ENCODE measurements at regions not wholly inside any gene's neighbourhood (a gene's known extent, or its start where the extent isn't known, plus 50 kb on each side); places are given as distances from the start of the nearest gene placed in this dataset.
"Not testable (repeated sequence)": the region's sequence is repeated elsewhere in the genome, so short reads cannot be mapped to it uniquely, and the experiment has no call there.

DNA sequence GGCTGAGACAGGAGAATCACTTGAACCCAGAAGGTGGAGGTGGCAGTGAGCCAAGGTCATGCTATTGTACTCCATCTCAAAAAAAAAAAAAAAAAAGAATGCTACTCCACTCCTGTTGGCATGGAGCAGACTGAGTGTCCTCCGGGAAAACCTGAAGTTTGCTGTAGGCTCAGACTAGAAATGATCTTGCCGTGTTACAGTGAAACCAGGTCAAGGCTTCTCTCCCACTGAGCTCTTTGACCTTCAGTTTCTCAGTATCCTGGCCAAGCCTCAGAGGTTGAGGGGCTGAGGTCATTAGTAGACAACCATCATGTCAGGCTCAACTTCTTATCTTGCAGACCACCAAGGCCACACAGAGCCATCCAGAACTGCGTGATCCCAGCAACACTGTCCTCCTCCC lies 348.6 kb upstream of the ZNF32 start:
- POLR2A ChIA-PET = no interaction called here
- Mint-ChIP-seq H3K36me3 (ENCODE audit: low read depth) (no peaks in the 10 kb centered on the region), H3K4me1 (ENCODE audit: low read depth) (peaks cover 2% of the 10 kb centered on the region), H3K4me3 (no peak overlapping the region), H3K9me3 (ENCODE audit: insufficient read depth) (peaks cover 5% of the 10 kb centered on the region), H3K27me3 (ENCODE audit: low read depth) (peaks cover 19% of the 10 kb centered on the region), H3K27ac (no peak overlapping the region)
- ATAC-seq (no peak), DNase-seq (no peak)
- CTCF ChIA-PET = no interaction called here

DNA sequence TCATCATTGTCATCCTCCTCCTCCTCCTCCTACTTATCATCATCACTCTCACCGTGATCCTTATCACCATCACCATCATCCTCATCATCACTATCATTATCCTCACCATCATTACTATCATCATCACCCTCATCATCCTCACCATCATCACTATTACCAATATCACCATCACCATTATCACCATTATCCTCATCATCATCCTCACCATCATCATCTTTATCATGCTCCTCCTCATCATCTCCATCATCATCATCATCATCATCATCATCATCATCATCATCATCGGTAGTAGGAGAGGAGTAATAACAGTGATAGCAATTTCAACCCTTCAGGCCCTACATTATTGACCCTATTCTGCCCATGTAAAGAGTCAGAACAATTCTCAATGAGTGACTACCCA lies 345.9 kb upstream of the ZNF32 start:
- Mint-ChIP-seq H3K27ac (no peak overlapping the region), H3K27me3 (ENCODE audit: low read depth) (peaks cover 19% of the 10 kb centered on the region), H3K4me3 (no peak overlapping the region), H3K9me3 (ENCODE audit: insufficient read depth) (peaks cover 5% of the 10 kb centered on the region), H3K36me3 (ENCODE audit: low read depth) (no peaks in the 10 kb centered on the region), H3K4me1 (ENCODE audit: low read depth) (peaks cover 2% of the 10 kb centered on the region)
- no peak for DNase-seq
- ChIA-PET POLR2A (no interaction called here), CTCF (no interaction called here)
- no peak for ATAC-seq

DNA sequence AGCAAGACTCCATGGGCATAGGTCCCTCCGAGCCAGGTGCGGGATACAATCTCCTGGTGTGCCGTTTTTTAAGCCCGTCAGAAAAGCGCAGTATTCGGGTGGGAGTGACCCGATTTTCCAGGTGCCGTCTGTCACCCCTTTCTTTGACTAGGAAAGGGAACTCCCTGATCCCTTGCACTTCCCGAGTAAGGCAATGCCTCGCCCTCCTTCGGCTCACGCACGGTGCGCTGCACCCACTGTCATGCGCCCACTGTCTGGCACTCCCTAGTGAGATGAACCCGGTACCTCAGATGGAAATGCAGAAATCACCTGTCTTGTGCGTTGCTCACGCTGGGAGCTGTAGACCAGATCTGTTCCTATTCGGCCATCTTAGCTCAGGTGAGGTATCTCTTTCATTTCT lies 344.1 kb upstream of the ZNF32 start:
- H3K27ac Mint-ChIP-seq; DNase-seq; ATAC-seq; POLR2A ChIA-PET; H3K36me3 Mint-ChIP-seq (ENCODE audit: low read depth); H3K9me3 Mint-ChIP-seq (ENCODE audit: insufficient read depth); H3K4me3 Mint-ChIP-seq; H3K4me1 Mint-ChIP-seq (ENCODE audit: low read depth); CTCF ChIA-PET: not testable (repeated sequence)
- H3K27me3 Mint-ChIP-seq (ENCODE audit: low read depth) = peaks cover 17% of the 10 kb centered on the region

- DNase-seq (no peak), ATAC-seq (no peak)
- Mint-ChIP-seq H3K27ac (no peak overlapping the region), H3K9me3 (ENCODE audit: insufficient read depth) (no peaks in the 10 kb centered on the region), H3K4me1 (ENCODE audit: low read depth) (no peaks in the 10 kb centered on the region), H3K27me3 (ENCODE audit: low read depth) (peaks cover 13% of the 10 kb centered on the region), H3K4me3 (no peak overlapping the region), H3K36me3 (ENCODE audit: low read depth) (no peaks in the 10 kb centered on the region)
- ChIA-PET CTCF (no interaction called here), POLR2A (no interaction called here)
These were observed 337.7 kb upstream of the ZNF32 start for GRCh38 chr10:43986374-43986773.

GRCh38 chr10:43985941-43986340 lies 337.3 kb upstream of the ZNF32 start:
- DNase-seq (no peak), ATAC-seq (no peak)
- Mint-ChIP-seq H3K36me3 (ENCODE audit: low read depth) (no peaks in the 10 kb centered on the region), H3K4me3 (no peak overlapping the region), H3K27ac (no peak overlapping the region), H3K9me3 (ENCODE audit: insufficient read depth) (no peaks in the 10 kb centered on the region), H3K27me3 (ENCODE audit: low read depth) (peaks cover 13% of the 10 kb centered on the region), H3K4me1 (ENCODE audit: low read depth) (no peaks in the 10 kb centered on the region)
- POLR2A ChIA-PET = no interaction called here
- CTCF ChIA-PET = no interaction called here

DNA sequence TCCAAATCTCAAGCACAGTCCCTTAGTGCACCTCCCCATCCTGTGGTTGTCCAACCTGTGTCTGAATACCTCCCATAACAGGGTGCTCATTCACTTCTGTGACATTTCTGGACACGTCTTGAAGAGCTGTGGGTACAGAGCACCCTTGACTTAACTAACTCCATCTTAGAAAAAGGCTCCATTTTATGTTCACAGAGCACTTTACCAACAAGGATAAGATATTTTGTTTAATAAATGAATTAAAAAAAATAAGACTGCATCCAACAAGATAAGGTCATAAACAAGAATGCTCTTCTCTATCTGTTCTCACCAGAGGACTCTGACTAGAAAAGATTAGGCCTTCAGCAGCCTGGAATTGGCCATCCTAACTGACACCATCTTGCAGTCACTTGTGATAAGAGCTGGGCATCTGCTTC lies 335.2 kb upstream of the ZNF32 start:
- CTCF ChIA-PET = no interaction called here
- Mint-ChIP-seq H3K27ac (no peak overlapping the region), H3K4me3 (no peak overlapping the region)

DNA sequence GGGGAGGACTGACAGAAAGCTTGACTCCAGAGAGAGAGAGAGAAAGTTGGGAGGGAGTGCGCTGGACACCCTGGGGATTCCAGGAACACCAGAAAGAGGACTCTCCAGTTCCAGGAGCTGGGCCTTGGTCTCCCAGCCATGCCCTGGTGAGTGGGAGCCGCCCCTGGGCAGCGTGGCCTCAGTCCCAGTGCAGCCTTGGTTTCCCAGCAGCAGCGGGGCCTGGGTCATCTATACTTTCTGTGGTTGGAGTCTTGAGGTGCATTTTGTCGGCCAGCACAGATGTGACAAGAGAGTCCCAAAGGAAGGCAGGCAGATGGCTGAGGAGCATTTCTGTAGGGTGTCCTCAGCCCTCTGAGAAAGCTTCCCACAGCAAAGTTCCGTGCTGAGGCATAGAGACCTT lies 334.7 kb upstream of the ZNF32 start:
- Mint-ChIP-seq H3K36me3 (ENCODE audit: low read depth) (no peaks in the 10 kb centered on the region), H3K9me3 (ENCODE audit: insufficient read depth) (no peaks in the 10 kb centered on the region), H3K4me1 (ENCODE audit: low read depth) (peaks cover 7% of the 10 kb centered on the region), H3K27ac (no peak overlapping the region), H3K27me3 (ENCODE audit: low read depth) (no peaks in the 10 kb centered on the region), H3K4me3 (no peak overlapping the region)
- ATAC-seq (no peak), DNase-seq (no peak)
- ChIA-PET POLR2A (no interaction called here), CTCF (no interaction called here)

More for the DNA sequence above, 335.2 kb upstream of the ZNF32 start:
- no peak for ATAC-seq
- Mint-ChIP-seq H3K9me3 (ENCODE audit: insufficient read depth) (no peaks in the 10 kb centered on the region), H3K27me3 (ENCODE audit: low read depth) (peaks cover 2% of the 10 kb centered on the region), H3K36me3 (ENCODE audit: low read depth) (no peaks in the 10 kb centered on the region), H3K4me1 (ENCODE audit: low read depth) (peaks cover 7% of the 10 kb centered on the region)
- POLR2A ChIA-PET = no interaction called here
- DNase-seq = no peak

- Mint-ChIP-seq H3K36me3 (ENCODE audit: low read depth) (no peaks in the 10 kb centered on the region), H3K9me3 (ENCODE audit: insufficient read depth) (no peaks in the 10 kb centered on the region), H3K27me3 (ENCODE audit: low read depth) (no peaks in the 10 kb centered on the region), H3K27ac (no peak overlapping the region), H3K4me1 (ENCODE audit: low read depth) (peaks cover 7% of the 10 kb centered on the region), H3K4me3 (no peak overlapping the region)
- ChIA-PET CTCF (no interaction called here), POLR2A (no interaction called here)
- ATAC-seq (no peak), DNase-seq (no peak)
These were observed 333.6 kb upstream of the ZNF32 start for GRCh38 chr10:43982250-43982649.

DNA sequence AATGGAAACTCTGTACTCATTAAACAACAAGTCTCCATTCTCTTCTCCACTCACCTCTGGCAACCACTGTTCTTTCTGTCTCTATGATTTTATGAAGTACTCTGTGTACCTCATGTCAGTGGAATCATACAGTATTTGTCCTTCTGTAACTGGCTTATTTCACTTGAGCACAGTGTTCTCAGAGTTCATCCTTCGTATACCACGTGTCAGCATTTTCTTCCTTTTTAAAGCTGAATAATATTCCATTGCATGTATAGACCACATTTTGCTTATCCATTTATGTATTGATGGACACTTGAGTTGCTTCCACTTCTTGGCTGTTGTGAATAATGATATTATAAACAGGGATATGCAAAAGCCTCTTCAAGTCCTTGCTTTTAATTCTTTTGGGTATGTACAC lies 333.0 kb upstream of the ZNF32 start:
- DNase-seq (no peak), ATAC-seq (no peak)
- ChIA-PET POLR2A (no interaction called here), CTCF (no interaction called here)
- H3K9me3 Mint-ChIP-seq (ENCODE audit: insufficient read depth) = no peaks in the 10 kb centered on the region
- peaks cover 3% of the 10 kb centered on the region for H3K27me3 Mint-ChIP-seq (ENCODE audit: low read depth)
- no peak overlapping the region for H3K4me3 Mint-ChIP-seq
- no peak overlapping the region for H3K27ac Mint-ChIP-seq
- H3K4me1 Mint-ChIP-seq (ENCODE audit: low read depth) = peaks cover 7% of the 10 kb centered on the region
- no peaks in the 10 kb centered on the region for H3K36me3 Mint-ChIP-seq (ENCODE audit: low read depth)

GRCh38 chr10:43981232-43981631 lies 332.6 kb upstream of the ZNF32 start:
- DNase-seq = no peak
- no peak for ATAC-seq
- ChIA-PET POLR2A (no interaction called here), CTCF (no interaction called here)
- H3K9me3 Mint-ChIP-seq (ENCODE audit: insufficient read depth) = no peaks in the 10 kb centered on the region
- no peaks in the 10 kb centered on the region for H3K36me3 Mint-ChIP-seq (ENCODE audit: low read depth)
- H3K27ac Mint-ChIP-seq = no peak overlapping the region
- H3K4me3 Mint-ChIP-seq = no peak overlapping the region
- peaks cover 7% of the 10 kb centered on the region for H3K4me1 Mint-ChIP-seq (ENCODE audit: low read depth)
- peaks cover 3% of the 10 kb centered on the region for H3K27me3 Mint-ChIP-seq (ENCODE audit: low read depth)

- Mint-ChIP-seq H3K27me3 (ENCODE audit: low read depth) (peaks cover 3% of the 10 kb centered on the region), H3K4me1 (ENCODE audit: low read depth) (peaks cover 7% of the 10 kb centered on the region), H3K36me3 (ENCODE audit: low read depth) (no peaks in the 10 kb centered on the region), H3K27ac (peak overlapping the region; percentile 16), H3K9me3 (ENCODE audit: insufficient read depth) (no peaks in the 10 kb centered on the region), H3K4me3 (no peak overlapping the region)
- ChIA-PET POLR2A (no interaction called here), CTCF (no interaction called here)
- no peak for DNase-seq
- ATAC-seq = no peak
These were observed 332.0 kb upstream of the ZNF32 start for GRCh38 chr10:43980715-43981114.

- Mint-ChIP-seq H3K9me3 (ENCODE audit: insufficient read depth) (no peaks in the 10 kb centered on the region), H3K4me3 (no peak overlapping the region), H3K4me1 (ENCODE audit: low read depth) (peaks cover 7% of the 10 kb centered on the region), H3K27me3 (ENCODE audit: low read depth) (peaks cover 5% of the 10 kb centered on the region), H3K36me3 (ENCODE audit: low read depth) (no peaks in the 10 kb centered on the region), H3K27ac (peak overlapping the region; percentile 16)
- ATAC-seq (no peak), DNase-seq (peak; percentile 27)
- CTCF ChIA-PET = no interaction called here
- POLR2A ChIA-PET = no interaction called here
These were observed 331.6 kb upstream of the ZNF32 start for GRCh38 chr10:43980313-43980712.

GRCh38 chr10:43979551-43979950 lies 330.9 kb upstream of the ZNF32 start:
- Mint-ChIP-seq H3K4me1 (ENCODE audit: low read depth) (peaks cover 7% of the 10 kb centered on the region), H3K27ac (no peak overlapping the region), H3K27me3 (ENCODE audit: low read depth) (peaks cover 5% of the 10 kb centered on the region), H3K36me3 (ENCODE audit: low read depth) (no peaks in the 10 kb centered on the region), H3K4me3 (no peak overlapping the region), H3K9me3 (ENCODE audit: insufficient read depth) (no peaks in the 10 kb centered on the region)
- ChIA-PET POLR2A (no interaction called here), CTCF (no interaction called here)
- DNase-seq = no peak
- ATAC-seq = no peak

All from activated CD8-positive, alpha-beta T cell treated with anti-CD3 and anti-CD28 coated beads, Interleukin-2, amount 10 ng/mL, durations not matched to agents 7 days and 5 days (primary cell).